ENCODE measurements at regions not wholly inside any gene's neighbourhood (a gene's known extent, or its start where the extent isn't known, plus 50 kb on each side); places are given as distances from the start of the nearest gene placed in this dataset.

- Histone ChIP-seq H3K4me3 (ENCODE audit: insufficient read length, low read depth) (no peak overlapping the region), H3K36me3 (ENCODE audit: insufficient read depth, insufficient read length, low read length) (no peaks in the 10 kb centered on the region), H3K4me1 (ENCODE audit: insufficient read depth, insufficient read length) (peaks cover 3% of the 10 kb centered on the region), H3K9me3 (ENCODE audit: insufficient read depth, low read length) (no peaks in the 10 kb centered on the region), H3K9ac (ENCODE audit: insufficient read length, low read depth) (no peak overlapping the region), H3K27me3 (ENCODE audit: insufficient read depth, insufficient read length) (no peaks in the 10 kb centered on the region)
- TF ChIP-seq ZNF274 (IDR thresholded peaks at IDR 0.05; ENCODE audit: low read depth, low read length) (no peak), YY1 (IDR thresholded peaks at IDR 0.05; ENCODE audit: insufficient read depth, insufficient read length) (no peak), SUZ12 (IDR thresholded peaks at IDR 0.05; ENCODE audit: extremely low read depth, insufficient read depth, insufficient read length) (no peak)
- no peak for DNase-seq (ENCODE audit: low read depth, low spot score)
These were observed 215.0 kb upstream of the MYT1L start for GRCh38 chr2:2546046-2546445.

GRCh38 chr2:2542966-2543611 is 212.0 kb upstream of the MYT1L start:
- DNase-seq (ENCODE audit: low read depth, low spot score): peak; percentile 18
- H3K36me3 ChIP-seq (ENCODE audit: insufficient read depth, insufficient read length, low read length): no peaks in the 10 kb centered on the region
- no peaks in the 10 kb centered on the region for H3K27me3 ChIP-seq (ENCODE audit: insufficient read depth, insufficient read length)
- no peaks in the 10 kb centered on the region for H3K9me3 ChIP-seq (ENCODE audit: insufficient read depth, low read length)
- TF ChIP-seq YY1 (IDR thresholded peaks at IDR 0.05; ENCODE audit: insufficient read depth, insufficient read length) (peak; percentile 36), SUZ12 (IDR thresholded peaks at IDR 0.05; ENCODE audit: extremely low read depth, insufficient read depth, insufficient read length) (no peak)
- no peak overlapping the region for H3K4me3 ChIP-seq (ENCODE audit: insufficient read length, low read depth)
- H3K4me1 ChIP-seq (ENCODE audit: insufficient read depth, insufficient read length): peaks cover 3% of the 10 kb centered on the region
- H3K9ac ChIP-seq (ENCODE audit: insufficient read length, low read depth): peak overlapping the region; percentile 32

- H3K36me3 ChIP-seq (ENCODE audit: insufficient read depth, insufficient read length, low read length): no peaks in the 10 kb centered on the region
- H3K9ac ChIP-seq (ENCODE audit: insufficient read length, low read depth): no peak overlapping the region
- DNase-seq (ENCODE audit: low read depth, low spot score): no peak
- no peaks in the 10 kb centered on the region for H3K27me3 ChIP-seq (ENCODE audit: insufficient read depth, insufficient read length)
- TF ChIP-seq SUZ12 (IDR thresholded peaks at IDR 0.05; ENCODE audit: extremely low read depth, insufficient read depth, insufficient read length): no peak
- TF ChIP-seq YY1 (IDR thresholded peaks at IDR 0.05; ENCODE audit: insufficient read depth, insufficient read length): no peak
- TF ChIP-seq ZNF274 (IDR thresholded peaks at IDR 0.05; ENCODE audit: low read depth, low read length): no peak
- no peak overlapping the region for H3K4me3 ChIP-seq (ENCODE audit: insufficient read length, low read depth)
- no peaks in the 10 kb centered on the region for H3K9me3 ChIP-seq (ENCODE audit: insufficient read depth, low read length)
- peaks cover 3% of the 10 kb centered on the region for H3K4me1 ChIP-seq (ENCODE audit: insufficient read depth, insufficient read length)
These were observed 211.2 kb upstream of the MYT1L start for GRCh38 chr2:2542316-2542715.

- Histone ChIP-seq H3K9ac (ENCODE audit: insufficient read length, low read depth) (no peak overlapping the region), H3K27me3 (ENCODE audit: insufficient read depth, insufficient read length) (no peaks in the 10 kb centered on the region), H3K9me3 (ENCODE audit: insufficient read depth, low read length) (no peaks in the 10 kb centered on the region), H3K36me3 (ENCODE audit: insufficient read depth, insufficient read length, low read length) (no peaks in the 10 kb centered on the region), H3K4me3 (ENCODE audit: insufficient read length, low read depth) (no peak overlapping the region), H3K4me1 (ENCODE audit: insufficient read depth, insufficient read length) (peaks cover 3% of the 10 kb centered on the region)
- no peak for DNase-seq (ENCODE audit: low read depth, low spot score)
- TF ChIP-seq ZNF274 (IDR thresholded peaks at IDR 0.05; ENCODE audit: low read depth, low read length) (no peak), YY1 (IDR thresholded peaks at IDR 0.05; ENCODE audit: insufficient read depth, insufficient read length) (no peak), SUZ12 (IDR thresholded peaks at IDR 0.05; ENCODE audit: extremely low read depth, insufficient read depth, insufficient read length) (no peak)
These were observed 209.3 kb upstream of the MYT1L start for GRCh38 chr2:2540406-2540805.

GRCh38 chr2:2536416-2537056 is 205.5 kb upstream of the MYT1L start:
- no peak overlapping the region for H3K4me3 ChIP-seq (ENCODE audit: insufficient read length, low read depth)
- no peak for TF ChIP-seq ZNF274 (IDR thresholded peaks at IDR 0.05; ENCODE audit: low read depth, low read length)
- no peak for TF ChIP-seq YY1 (IDR thresholded peaks at IDR 0.05; ENCODE audit: insufficient read depth, insufficient read length)
- TF ChIP-seq SUZ12 (IDR thresholded peaks at IDR 0.05; ENCODE audit: extremely low read depth, insufficient read depth, insufficient read length): no peak
- no peak for DNase-seq (ENCODE audit: low read depth, low spot score)
- no peaks in the 10 kb centered on the region for H3K27me3 ChIP-seq (ENCODE audit: insufficient read depth, insufficient read length)
- H3K9ac ChIP-seq (ENCODE audit: insufficient read length, low read depth): no peak overlapping the region
- H3K9me3 ChIP-seq (ENCODE audit: insufficient read depth, low read length): no peaks in the 10 kb centered on the region
- no peaks in the 10 kb centered on the region for H3K36me3 ChIP-seq (ENCODE audit: insufficient read depth, insufficient read length, low read length)
- no peaks in the 10 kb centered on the region for H3K4me1 ChIP-seq (ENCODE audit: insufficient read depth, insufficient read length)

GRCh38 chr2:2530334-2530733 is 199.3 kb upstream of the MYT1L start:
- Histone ChIP-seq H3K27me3 (ENCODE audit: insufficient read depth, insufficient read length) (no peaks in the 10 kb centered on the region), H3K9ac (ENCODE audit: insufficient read length, low read depth) (no peak overlapping the region), H3K4me1 (ENCODE audit: insufficient read depth, insufficient read length) (no peaks in the 10 kb centered on the region), H3K36me3 (ENCODE audit: insufficient read depth, insufficient read length, low read length) (no peaks in the 10 kb centered on the region), H3K4me3 (ENCODE audit: insufficient read length, low read depth) (no peak overlapping the region), H3K9me3 (ENCODE audit: insufficient read depth, low read length) (peaks cover 8% of the 10 kb centered on the region; the same call in 1 of the 2 replicates)
- TF ChIP-seq ZNF274 (IDR thresholded peaks at IDR 0.05; ENCODE audit: low read depth, low read length): no peak
- no peak for TF ChIP-seq SUZ12 (IDR thresholded peaks at IDR 0.05; ENCODE audit: extremely low read depth, insufficient read depth, insufficient read length)
- no peak for TF ChIP-seq YY1 (IDR thresholded peaks at IDR 0.05; ENCODE audit: insufficient read depth, insufficient read length)
- no peak for DNase-seq (ENCODE audit: low read depth, low spot score)

GRCh38 chr2:2528846-2529245 is 197.8 kb upstream of the MYT1L start:
- no peak for DNase-seq (ENCODE audit: low read depth, low spot score)
- Histone ChIP-seq H3K9ac (ENCODE audit: insufficient read length, low read depth) (no peak overlapping the region), H3K27me3 (ENCODE audit: insufficient read depth, insufficient read length) (no peaks in the 10 kb centered on the region), H3K36me3 (ENCODE audit: insufficient read depth, insufficient read length, low read length) (no peaks in the 10 kb centered on the region), H3K4me3 (ENCODE audit: insufficient read length, low read depth) (no peak overlapping the region), H3K4me1 (ENCODE audit: insufficient read depth, insufficient read length) (no peaks in the 10 kb centered on the region), H3K9me3 (ENCODE audit: insufficient read depth, low read length) (peaks cover 8% of the 10 kb centered on the region; the same call in 1 of the 2 replicates)
- TF ChIP-seq YY1 (IDR thresholded peaks at IDR 0.05; ENCODE audit: insufficient read depth, insufficient read length) (no peak), SUZ12 (IDR thresholded peaks at IDR 0.05; ENCODE audit: extremely low read depth, insufficient read depth, insufficient read length) (no peak), ZNF274 (IDR thresholded peaks at IDR 0.05; ENCODE audit: low read depth, low read length) (no peak)

All from NT2/D1 (cell line).